A673 (cell line): ENCODE measurements at regions not wholly inside any gene's neighbourhood (a gene's known extent, or its start where the extent isn't known, plus 50 kb on each side); places are given as distances from the start of the nearest gene placed in this dataset.

Experiments
- BruUV-seq: library from RNA; stranded (reverse); fragments of 400-500 nt; replicated peaks from 2 replicates; lab custom pipeline; 2021; lab: Mats Ljungman, UMichigan
- CTCF ChIA-PET: fragments of 300-600 bp; sonication (Branson Sonifier 250); formaldehyde crosslinking; loops from one replicate; lab custom pipeline; 2022; ENCODE audit warnings: antibody characterized with exemption; lab: Charles Lee
- POLR2A ChIA-PET: fragments of 300-600 bp; sonication (Branson Sonifier 250); formaldehyde crosslinking; loops from one replicate; lab custom pipeline; 2022; ENCODE audit warnings: antibody characterized with exemption; ENCODE audit not compliant: low non-redundant PET; lab: Charles Lee
- DNase-seq: peaks from one replicate; pipeline ENCODE4 v3.0.0-alpha.2; 2015; ENCODE audit warnings: low spot score
- H3K27ac ChIP-seq: fragments of 200-600 bp; sonication (generic); 2 replicates; pipeline ENCODE4 v1.5.1; 2016; ENCODE audit warnings: mixed run types, low read depth, mild to moderate bottlenecking, mixed read lengths, antibody characterized with exemption, low read length; ENCODE audit not compliant: poor library complexity, severe bottlenecking
- H3K27me3 ChIP-seq: fragments of 200-600 bp; sonication (generic); replicated peaks from 2 replicates; pipeline ENCODE4 v1.6.1; 2017; ENCODE audit warnings: mixed run types, low read depth, mild to moderate bottlenecking, mixed read lengths, antibody characterized with exemption, low read length; ENCODE audit not compliant: insufficient read depth, poor library complexity
- H3K36me3 ChIP-seq: fragments of 200-600 bp; sonication (generic); 2 replicates; pipeline ENCODE4 v1.6.1; 2016; ENCODE audit warnings: mixed run types, mild to moderate bottlenecking, mixed read lengths, antibody characterized with exemption, low read length; ENCODE audit not compliant: insufficient read depth, poor library complexity, severe bottlenecking
- H3K4me1 ChIP-seq: fragments of 200-600 bp; sonication (generic); 2 replicates; pipeline ENCODE4 v1.6.1; 2017; ENCODE audit warnings: mixed run types, mild to moderate bottlenecking, mixed read lengths, antibody characterized with exemption, low read length; ENCODE audit not compliant: insufficient read depth, poor library complexity, severe bottlenecking
- H3K4me3 ChIP-seq: fragments of 200-600 bp; sonication (generic); 2 replicates; pipeline ENCODE4 v1.5.1; 2016; ENCODE audit warnings: low read depth, mixed run types, mild to moderate bottlenecking, mixed read lengths, low read length; ENCODE audit not compliant: poor library complexity, severe bottlenecking
- H3K9me3 ChIP-seq: fragments of 200-600 bp; sonication (generic); 2 replicates; pipeline ENCODE4 v1.6.1; 2016; ENCODE audit warnings: mixed run types, low read depth, mild to moderate bottlenecking, mixed read lengths, antibody characterized with exemption, low read length; ENCODE audit not compliant: poor library complexity, severe bottlenecking
- EZH2 ChIP-seq: fragments of 200-600 bp; sonication (generic); IDR thresholded peaks from 2 replicates; pipeline ENCODE4 v1.6.1; 2017; ENCODE audit warnings: borderline replicate concordance, low read depth, mild to moderate bottlenecking, mixed read lengths, antibody characterized with exemption, low read length; ENCODE audit not compliant: poor library complexity, severe bottlenecking
- intact Hi-C: fragments of 100-400 bp; cut with micrococcal nuclease; formaldehyde crosslinking; loops from one replicate; pipeline ENCODE4 v1.10.0; 2022; ENCODE audit not compliant: unreplicated experiment
- TF ChIP-seq, protein P1 (sequence below): fragments of 300-800, 200-600 bp; sonication (generic); conservative IDR thresholded peaks from 2 replicates; pipeline ENCODE4 v1.5.1; 2017; ENCODE audit warnings: low read depth, mild to moderate bottlenecking, antibody characterized with exemption, low read length, moderate library complexity, mixed read lengths

DNA sequence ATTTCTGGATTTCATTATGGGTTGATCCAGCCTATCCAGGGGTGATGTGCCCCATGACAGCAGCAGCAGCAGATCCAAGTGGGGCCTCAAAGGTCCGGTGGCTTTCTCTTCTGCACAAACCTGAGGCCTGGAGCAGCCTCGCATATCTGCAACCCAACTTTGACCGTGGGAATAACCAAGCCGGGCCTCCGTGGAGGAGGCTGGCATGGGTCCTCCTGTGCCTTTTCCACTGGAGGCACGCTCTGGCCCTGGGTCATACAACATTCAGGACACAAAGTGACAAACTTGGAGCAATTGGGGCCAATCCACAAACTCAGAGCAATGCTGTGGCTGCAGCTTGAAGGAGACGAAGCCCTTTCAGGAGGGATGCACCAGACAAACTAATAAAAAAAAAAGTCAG is 330.0 kb upstream of the MKI67 start:
- Histone ChIP-seq H3K4me3 (no peak overlapping the region), H3K4me1 (no peaks in the 10 kb centered on the region), H3K27me3 (peaks cover 4% of the 10 kb centered on the region), H3K9me3 (no peaks in the 10 kb centered on the region), H3K27ac (no peak overlapping the region), H3K36me3 (no peaks in the 10 kb centered on the region)
- BruUV-seq: no TSS peak
- no peak for TF ChIP-seq EZH2
- TF ChIP-seq, protein P1, sequence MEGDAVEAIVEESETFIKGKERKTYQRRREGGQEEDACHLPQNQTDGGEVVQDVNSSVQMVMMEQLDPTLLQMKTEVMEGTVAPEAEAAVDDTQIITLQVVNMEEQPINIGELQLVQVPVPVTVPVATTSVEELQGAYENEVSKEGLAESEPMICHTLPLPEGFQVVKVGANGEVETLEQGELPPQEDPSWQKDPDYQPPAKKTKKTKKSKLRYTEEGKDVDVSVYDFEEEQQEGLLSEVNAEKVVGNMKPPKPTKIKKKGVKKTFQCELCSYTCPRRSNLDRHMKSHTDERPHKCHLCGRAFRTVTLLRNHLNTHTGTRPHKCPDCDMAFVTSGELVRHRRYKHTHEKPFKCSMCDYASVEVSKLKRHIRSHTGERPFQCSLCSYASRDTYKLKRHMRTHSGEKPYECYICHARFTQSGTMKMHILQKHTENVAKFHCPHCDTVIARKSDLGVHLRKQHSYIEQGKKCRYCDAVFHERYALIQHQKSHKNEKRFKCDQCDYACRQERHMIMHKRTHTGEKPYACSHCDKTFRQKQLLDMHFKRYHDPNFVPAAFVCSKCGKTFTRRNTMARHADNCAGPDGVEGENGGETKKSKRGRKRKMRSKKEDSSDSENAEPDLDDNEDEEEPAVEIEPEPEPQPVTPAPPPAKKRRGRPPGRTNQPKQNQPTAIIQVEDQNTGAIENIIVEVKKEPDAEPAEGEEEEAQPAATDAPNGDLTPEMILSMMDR: no peak
- POLR2A ChIA-PET: no interaction called here
- CTCF ChIA-PET: no interaction called here
- intact Hi-C loops: no loop called here
- no peak for DNase-seq

DNA sequence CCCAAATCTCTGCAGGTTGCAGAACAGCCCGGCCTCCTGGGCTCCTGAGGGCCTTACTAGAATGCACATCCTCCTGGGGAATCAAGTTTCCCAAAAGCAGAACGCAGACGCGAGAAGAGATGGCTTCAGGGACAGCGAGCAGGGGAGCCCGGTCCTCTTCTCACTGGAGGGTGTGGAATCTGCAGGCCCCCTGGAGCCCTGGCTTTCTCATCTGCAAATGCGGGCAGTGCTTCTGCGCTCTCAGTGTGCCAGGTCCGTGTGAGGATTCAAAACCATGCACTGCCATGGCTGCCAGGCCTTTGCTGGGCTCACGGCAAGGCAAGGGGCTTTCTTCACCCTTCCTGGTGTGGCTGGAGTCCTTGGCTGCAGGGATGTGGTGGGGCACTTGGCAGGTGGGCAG is 330.9 kb upstream of the MKI67 start:
- POLR2A ChIA-PET: no interaction called here
- H3K36me3 ChIP-seq: no peaks in the 10 kb centered on the region
- CTCF ChIA-PET: no interaction called here

DNA sequence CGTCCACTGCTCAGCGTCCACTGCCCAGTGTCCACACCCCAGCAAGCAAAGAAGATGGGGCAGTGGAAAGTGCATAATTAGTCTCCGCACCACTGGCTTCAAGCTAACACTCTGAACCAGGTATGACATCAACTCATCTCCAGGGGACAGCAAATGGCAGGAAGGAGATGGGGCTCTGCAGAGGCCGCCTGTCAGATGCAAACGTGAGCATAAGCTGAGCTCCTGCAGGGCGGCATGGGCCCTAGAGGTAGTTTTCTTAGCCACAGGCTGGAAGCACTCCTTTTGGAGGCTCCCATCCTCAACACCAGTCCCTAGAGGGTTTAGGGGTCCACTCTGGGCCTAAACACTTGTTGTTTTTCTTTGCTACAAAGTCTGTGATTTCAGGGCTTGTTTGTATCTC is 335.8 kb upstream of the MKI67 start:
- POLR2A ChIA-PET: no interaction called here
- no TSS peak for BruUV-seq
- no peak for DNase-seq
- H3K36me3 ChIP-seq: no peaks in the 10 kb centered on the region
- peaks cover 22% of the 10 kb centered on the region for H3K27me3 ChIP-seq
- no peak overlapping the region for H3K27ac ChIP-seq
- H3K9me3 ChIP-seq: no peaks in the 10 kb centered on the region
- CTCF ChIA-PET: no interaction called here
- H3K4me1 ChIP-seq: no peaks in the 10 kb centered on the region
- intact Hi-C loops: no loop called here
- no peak for TF ChIP-seq EZH2
- TF ChIP-seq, protein P1: no peak
- H3K4me3 ChIP-seq: no peak overlapping the region

More for the DNA sequence above, 330.9 kb upstream of the MKI67 start:
- intact Hi-C loops: no loop called here
- no TSS peak for BruUV-seq
- no peak for DNase-seq
- no peaks in the 10 kb centered on the region for H3K9me3 ChIP-seq
- no peaks in the 10 kb centered on the region for H3K4me1 ChIP-seq
- H3K4me3 ChIP-seq: no peak overlapping the region
- H3K27ac ChIP-seq: no peak overlapping the region
- TF ChIP-seq EZH2: no peak
- H3K27me3 ChIP-seq: peaks cover 8% of the 10 kb centered on the region

DNA sequence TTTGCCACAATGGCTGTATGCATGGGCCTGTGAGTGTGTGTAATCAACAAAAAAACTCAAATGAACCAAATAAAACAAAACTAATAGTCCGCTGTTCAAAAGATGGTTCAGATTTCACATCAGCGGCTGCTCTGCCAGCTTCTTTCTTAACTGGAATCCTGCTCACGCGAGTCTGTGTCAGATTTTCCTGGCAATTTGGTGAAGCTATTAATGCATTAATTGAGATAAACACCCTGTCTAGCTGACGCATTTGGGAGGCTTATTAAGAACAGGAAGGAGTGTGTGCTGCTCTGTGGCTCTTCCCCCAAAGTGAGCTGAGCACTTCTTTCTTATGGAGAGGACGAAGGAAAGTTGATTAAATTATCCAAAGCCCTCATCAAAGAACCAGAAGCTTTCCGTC is 336.6 kb upstream of the MKI67 start:
- Histone ChIP-seq H3K36me3 (no peaks in the 10 kb centered on the region), H3K27ac (no peak overlapping the region), H3K4me3 (no peak overlapping the region), H3K27me3 (peaks cover 22% of the 10 kb centered on the region), H3K9me3 (no peaks in the 10 kb centered on the region), H3K4me1 (no peaks in the 10 kb centered on the region)
- CTCF ChIA-PET: no interaction called here
- TF ChIP-seq EZH2: no peak
- TF ChIP-seq, protein P1: no peak
- BruUV-seq: no TSS peak
- intact Hi-C loops: no loop called here
- DNase-seq: no peak
- POLR2A ChIA-PET: interaction anchor here (0.6 kb wide), 1 partner anchor 442 kb away, joined by 3 read pairs; no protein-coding TSS in a partner anchor
